HepG2 (cell line): ENCODE measurements at regions not wholly inside any gene's neighbourhood (a gene's known extent, or its start where the extent isn't known, plus 50 kb on each side); places are given as distances from the start of the nearest gene placed in this dataset.

ENCODE experiments used
- ATAC-seq: fragments of 200-7000 bp; cut with Tn5 transposase; 3 replicates; pipeline ENCODE4 v1.9.1; 2020; ENCODE audit warnings: mild to moderate bottlenecking, moderate library complexity
- BruUV-seq: library from RNA; stranded (reverse); fragments of 400-500 nt; replicated peaks from 2 replicates; lab custom pipeline; 2021; lab: Mats Ljungman, UMichigan
- CTCF ChIA-PET: fragments of 300-600 bp; formaldehyde crosslinking; extraction: SDS; loops from one replicate; lab custom pipeline; 2021; ENCODE audit warnings: low total read pairs, inconsistent platforms, low intra/inter-chr PET ratio; lab: Yijun Ruan, JAX
- POLR2A ChIA-PET: fragments of 350-600 bp; sonication (Branson Sonifier 250); formaldehyde crosslinking; loops from one replicate; lab custom pipeline; 2020; ENCODE audit warnings: antibody characterized with exemption, inconsistent platforms; lab: Yijun Ruan, JAX
- DNase-seq: peaks from one replicate; pipeline ENCODE4 v3.0.0-alpha.2; 2015; ENCODE audit warnings: low spot score
- FAIRE-seq: peaks from 3 replicates; lab custom pipeline; 2011; peaks lifted over from hg19 to GRCh38; lab: Jason Lieb, UNC
- H2AFZ ChIP-seq: one replicate; pipeline ENCODE4 v1.6.1; 2011; ENCODE audit warnings: low read length, inconsistent platforms
- H3K27ac ChIP-seq: fragments of 300-600 bp; 3 replicates; pipeline ENCODE4 v1.8.0; 2011; ENCODE audit warnings: mixed run types, mild to moderate bottlenecking, mixed read lengths, low read length, inconsistent platforms; ENCODE audit not compliant: insufficient read depth; ENCODE audit errors: extremely low read length
- H3K27me3 ChIP-seq, 2 experiments: fragments of 200-600 bp in 1 of 2; 2 replicates in 1 of 2; 3 replicates in 1 of 2; pipeline versions ENCODE4 v1.6.0 to v1.8.0; 2011; ENCODE audit warnings: low read length in 2 of 2, mild to moderate bottlenecking in 2 of 2, moderate library complexity in 2 of 2, inconsistent platforms in 1 of 2; ENCODE audit not compliant: insufficient read depth in 2 of 2, control insufficient read depth in 1 of 2
- H3K36me3 ChIP-seq, 2 experiments: fragments of 200-600 bp in 1 of 2; replicated peaks in 1 of 2; 2 replicates in 1 of 2; 3 replicates in 1 of 2; pipeline versions ENCODE4 v1.5.1 to v1.8.0; 2011; ENCODE audit warnings: low read length in 2 of 2, inconsistent platforms in 1 of 2; ENCODE audit not compliant: insufficient read depth in 2 of 2, control insufficient read depth in 1 of 2
- H3K4me1 ChIP-seq: 2 replicates; pipeline ENCODE4 v1.5.1; 2012; ENCODE audit warnings: low read length, inconsistent platforms; ENCODE audit not compliant: insufficient read depth
- H3K4me2 ChIP-seq: 2 replicates; pipeline ENCODE4 v1.6.0; 2011; ENCODE audit warnings: low read depth, low read length, inconsistent platforms
- H3K4me3 ChIP-seq, 3 experiments: fragments of 200-600 bp in 1 of 3; sonication (generic), shearing (Covaris generic) in 1 of 3; replicated peaks in 1 of 3; 2 replicates each; pipeline ENCODE4 v1.5.1; 2011 to 2016; ENCODE audit warnings: low read length in 3 of 3, inconsistent platforms in 2 of 3, low read depth in 2 of 3, mild to moderate bottlenecking in 2 of 3, control low read depth in 1 of 3, mixed read lengths in 1 of 3; ENCODE audit not compliant: insufficient read depth in 1 of 3
- H3K79me2 ChIP-seq: one replicate; pipeline ENCODE4 v1.6.1; 2011; ENCODE audit warnings: low read length, inconsistent platforms; ENCODE audit not compliant: insufficient read depth
- H3K9ac ChIP-seq: 2 replicates; pipeline ENCODE4 v1.6.0; 2011; ENCODE audit warnings: mild to moderate bottlenecking, low read depth, low read length, inconsistent platforms; ENCODE audit not compliant: insufficient read depth
- H3K9me3 ChIP-seq: 2 replicates; pipeline ENCODE4 v1.5.1; 2012; ENCODE audit warnings: mild to moderate bottlenecking, low read length
- H4K20me1 ChIP-seq: 2 replicates; pipeline ENCODE4 v1.6.0; 2011; ENCODE audit warnings: inconsistent platforms, mild to moderate bottlenecking, low read length, moderate library complexity; ENCODE audit not compliant: insufficient read depth
- ARNT ChIP-seq: fragments of 450-650 bp; IDR thresholded peaks from 2 replicates; pipeline ENCODE4 v1.6.1; 2017
- DNMT1 ChIP-seq: sonication (generic); formaldehyde crosslinking; IDR thresholded peaks from 2 replicates; pipeline ENCODE4 v1.5.1; 2020; ENCODE audit warnings: mild to moderate bottlenecking, missing genetic modification reagents
- HOXA3 ChIP-seq: sonication (generic); formaldehyde crosslinking; IDR thresholded peaks from 2 replicates; pipeline ENCODE4 v1.5.0; 2020; ENCODE audit warnings: missing genetic modification reagents
- KLF15 ChIP-seq: sonication (generic); formaldehyde crosslinking; IDR thresholded peaks from 2 replicates; pipeline ENCODE4 v1.8.1; 2023; ENCODE audit warnings: borderline replicate concordance, mild to moderate bottlenecking, inconsistent platforms, missing genetic modification reagents, mixed read lengths
- MTF2 ChIP-seq: sonication (generic); formaldehyde crosslinking; IDR thresholded peaks from 2 replicates; pipeline ENCODE4 v1.5.0; 2020; ENCODE audit warnings: missing genetic modification reagents, borderline replicate concordance
- RORA ChIP-seq: sonication (generic); formaldehyde crosslinking; IDR thresholded peaks from 2 replicates; pipeline ENCODE4 v1.5.0; 2020; ENCODE audit warnings: mild to moderate bottlenecking, missing genetic modification reagents, moderate library complexity
- SNAI1 ChIP-seq: sonication (generic); formaldehyde crosslinking; IDR thresholded peaks from 2 replicates; pipeline ENCODE4 v1.5.0; 2020; ENCODE audit warnings: mild to moderate bottlenecking, missing genetic modification reagents, borderline replicate concordance
- SP2 ChIP-seq: sonication (generic); formaldehyde crosslinking; IDR thresholded peaks from 2 replicates; pipeline ENCODE4 v1.5.1; 2020; ENCODE audit warnings: mild to moderate bottlenecking, missing genetic modification reagents
- SUZ12 ChIP-seq: fragments of 150-350 bp; IDR thresholded peaks from 2 replicates; pipeline ENCODE4 v1.6.1; 2014; ENCODE audit warnings: low read depth, low read length
- ZFP36L2 ChIP-seq: sonication (generic); formaldehyde crosslinking; IDR thresholded peaks from 2 replicates; pipeline ENCODE4 v1.4.0; 2020; ENCODE audit warnings: missing genetic modification reagents
- ZKSCAN8 ChIP-seq: IDR thresholded peaks from 2 replicates; pipeline ENCODE4 v1.6.1; 2016; ENCODE audit warnings: borderline replicate concordance, missing genetic modification reagents, missing compliant biosample characterization
- ZNF207 ChIP-seq: fragments of 450-650 bp; IDR thresholded peaks from 2 replicates; pipeline ENCODE4 v1.6.1; 2016; ENCODE audit warnings: antibody characterized with exemption, borderline replicate concordance
- ZNF30 ChIP-seq: sonication (generic); formaldehyde crosslinking; IDR thresholded peaks from 2 replicates; pipeline ENCODE4 v1.5.0; 2020; ENCODE audit warnings: mild to moderate bottlenecking, missing genetic modification reagents
- ZNF317 ChIP-seq: sonication (generic); formaldehyde crosslinking; IDR thresholded peaks from 2 replicates; pipeline ENCODE4 v1.5.0; 2020; ENCODE audit warnings: mild to moderate bottlenecking, missing genetic modification reagents
- ZNF33A ChIP-seq: sonication (generic); formaldehyde crosslinking; IDR thresholded peaks from 2 replicates; pipeline ENCODE4 v1.5.1; 2020; ENCODE audit warnings: missing genetic modification reagents, mild to moderate bottlenecking, moderate library complexity, borderline replicate concordance
- ZNF382 ChIP-seq: sonication (generic); formaldehyde crosslinking; IDR thresholded peaks from 2 replicates; pipeline ENCODE4 v1.5.0; 2020; ENCODE audit warnings: missing genetic modification reagents, mild to moderate bottlenecking, borderline replicate concordance
- ZNF616 ChIP-seq: sonication (generic); formaldehyde crosslinking; IDR thresholded peaks from 2 replicates; pipeline ENCODE4 v1.5.0; 2020; ENCODE audit warnings: low read depth, mild to moderate bottlenecking, missing genetic modification reagents
- ZNF780A ChIP-seq: sonication (generic); formaldehyde crosslinking; IDR thresholded peaks from 2 replicates; pipeline ENCODE4 v1.8.0; 2022; ENCODE audit warnings: mild to moderate bottlenecking, missing genetic modification reagents, moderate library complexity
- ZSCAN12 ChIP-seq: sonication (generic); formaldehyde crosslinking; IDR thresholded peaks from 2 replicates; pipeline ENCODE4 v1.9.0; 2021; ENCODE audit warnings: mild to moderate bottlenecking, missing genetic modification reagents
- WGBS: methylation state at CpG from one replicate; pipeline ENCODE4 v1.1.6; 2017; ENCODE audit warnings: low lambda C conversion rate; 5-methylcytosine and 5-hydroxymethylcytosine counted together
- in situ Hi-C: cut with HindIII; loops from 2 replicates; pipeline ENCODE4 v1.10.0; 2017; ENCODE audit warnings: low pct_unique_long_range_greater_than_20kb; ENCODE audit not compliant: extremely low pct_ligation_motif_present
- intact Hi-C: fragments of 100-400 bp; cut with micrococcal nuclease; formaldehyde crosslinking; loops from one replicate; pipeline ENCODE4 v1.10.0; 2022; ENCODE audit not compliant: unreplicated experiment
- TF ChIP-seq, protein P1 (sequence below): sonication (generic); formaldehyde crosslinking; IDR thresholded peaks from 2 replicates; pipeline ENCODE4 v1.4.0; 2020; ENCODE audit warnings: mild to moderate bottlenecking, missing genetic modification reagents

DNA sequence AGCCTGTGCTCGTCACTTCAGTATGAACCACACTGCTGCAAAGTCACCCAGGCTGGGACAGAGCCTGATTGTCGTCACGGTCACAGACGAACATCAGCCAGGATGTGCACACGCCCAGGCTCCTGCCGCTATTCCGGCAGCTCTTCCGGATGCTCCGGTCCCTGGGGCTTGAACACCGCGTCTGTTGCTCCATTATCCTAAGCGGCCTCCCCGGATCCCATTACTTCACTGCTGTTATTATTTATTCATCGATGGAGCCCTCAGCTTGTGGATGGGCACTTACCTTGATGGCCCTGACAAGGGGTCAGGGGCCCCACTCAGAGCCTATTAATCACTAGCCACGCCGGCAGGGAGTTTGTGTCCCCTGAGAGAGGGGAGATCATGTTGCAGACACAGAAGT, 120.8 kb upstream of the PCBD1 start:
- H3K9me3 ChIP-seq, result no peaks in the 10 kb centered on the region
- no peak overlapping the region for H3K4me2 ChIP-seq
- H2AFZ ChIP-seq, result no peak overlapping the region
- H3K36me3 ChIP-seq, result no peaks in the 10 kb centered on the region
- H3K27me3 ChIP-seq, result peaks cover 0 to 22% of the 10 kb centered on the region in 2 experiments; a peak in 4 of 5 replicates
- intact Hi-C loops, result no loop called here
- no peak overlapping the region for H3K9ac ChIP-seq
- TF ChIP-seq HOXA3, result no peak
- no peak for TF ChIP-seq ZKSCAN8
- TF ChIP-seq ARNT, result no peak
- TF ChIP-seq SNAI1 (CRISPR knock-in tag), result no peak
- no peak for TF ChIP-seq ZNF33A (CRISPR knock-in tag)
- no peak for TF ChIP-seq ZFP36L2 (CRISPR knock-in tag)
- no peak for TF ChIP-seq ZNF30 (CRISPR knock-in tag)
- TF ChIP-seq SUZ12, result no peak
- TF ChIP-seq ZNF382 (CRISPR knock-in tag), result no peak
- TF ChIP-seq SP2 (CRISPR knock-in tag), result no peak
- no peak for TF ChIP-seq ZNF780A (CRISPR knock-in tag)
- TF ChIP-seq KLF15 (CRISPR knock-in tag), result no peak
- TF ChIP-seq ZNF616, result no peak
- no peak for TF ChIP-seq ZNF207
- no peak for TF ChIP-seq MTF2 (CRISPR knock-in tag)
- no peak for TF ChIP-seq ZNF317 (CRISPR knock-in tag)
- TF ChIP-seq DNMT1 (CRISPR knock-in tag), result no peak
- no peak for TF ChIP-seq RORA (CRISPR knock-in tag)
- TF ChIP-seq ZSCAN12, result no peak
- TF ChIP-seq, protein P1, sequence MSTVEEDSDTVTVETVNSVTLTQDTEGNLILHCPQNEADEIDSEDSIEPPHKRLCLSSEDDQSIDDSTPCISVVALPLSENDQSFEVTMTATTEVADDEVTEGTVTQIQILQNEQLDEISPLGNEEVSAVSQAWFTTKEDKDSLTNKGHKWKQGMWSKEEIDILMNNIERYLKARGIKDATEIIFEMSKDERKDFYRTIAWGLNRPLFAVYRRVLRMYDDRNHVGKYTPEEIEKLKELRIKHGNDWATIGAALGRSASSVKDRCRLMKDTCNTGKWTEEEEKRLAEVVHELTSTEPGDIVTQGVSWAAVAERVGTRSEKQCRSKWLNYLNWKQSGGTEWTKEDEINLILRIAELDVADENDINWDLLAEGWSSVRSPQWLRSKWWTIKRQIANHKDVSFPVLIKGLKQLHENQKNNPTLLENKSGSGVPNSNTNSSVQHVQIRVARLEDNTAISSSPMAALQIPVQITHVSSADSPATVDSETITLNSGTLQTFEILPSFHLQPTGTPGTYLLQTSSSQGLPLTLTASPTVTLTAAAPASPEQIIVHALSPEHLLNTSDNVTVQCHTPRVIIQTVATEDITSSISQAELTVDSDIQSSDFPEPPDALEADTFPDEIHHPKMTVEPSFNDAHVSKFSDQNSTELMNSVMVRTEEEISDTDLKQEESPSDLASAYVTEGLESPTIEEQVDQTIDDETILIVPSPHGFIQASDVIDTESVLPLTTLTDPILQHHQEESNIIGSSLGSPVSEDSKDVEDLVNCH, result no peak
- no TSS peak for BruUV-seq
- ATAC-seq, result no peak
- 54% methylated on average over 12 of the region's 16 CpGs for WGBS
- DNase-seq, result no peak
- H4K20me1 ChIP-seq, result no peaks in the 10 kb centered on the region
- no peak overlapping the region for H3K27ac ChIP-seq
- CTCF ChIA-PET, result no interaction called here
- no peaks in the 10 kb centered on the region for H3K4me1 ChIP-seq
- in situ Hi-C loops, result no loop called here
- no peak overlapping the region for H3K4me3 ChIP-seq
- no peak for FAIRE-seq
- POLR2A ChIA-PET, result no interaction called here
- no peaks in the 10 kb centered on the region for H3K79me2 ChIP-seq
